ENCODE measurements at regions not wholly inside any gene's neighbourhood (a gene's known extent, or its start where the extent isn't known, plus 50 kb on each side); places are given as distances from the start of the nearest gene placed in this dataset.

- TF ChIP-seq GATA2 (IDR thresholded peaks at IDR 0.05; ENCODE audit: low read depth, low read length) (no peak), GATA3 (IDR thresholded peaks at IDR 0.05; ENCODE audit: low read depth, low read length) (no peak)
These were observed 153.6 kb downstream of the CD83 start for GRCh38 chr6:14270925-14271788.
